ENCODE measurements at regions not wholly inside any gene's neighbourhood (a gene's known extent, or its start where the extent isn't known, plus 50 kb on each side); places are given as distances from the start of the nearest gene placed in this dataset.
A peak's percentile ranks its signal among the peaks of the same experiment; 100 is the strongest.
"Not testable (repeated sequence)": the region's sequence is repeated elsewhere in the genome, so short reads cannot be mapped to it uniquely, and the experiment has no call there.

- peak; percentile 87 for DNase-seq (ENCODE audit: low read depth)
Observed at GRCh38 chr6:137309078-137309762, 90.0 kb upstream of the IFNGR1 start.

GRCh38 chr6:137307163-137307854, 88.1 kb upstream of the IFNGR1 start:
- no peak for DNase-seq (ENCODE audit: low read depth)

- DNase-seq (ENCODE audit: low read depth) = no peak
Observed at GRCh38 chr6:137305691-137306090, 86.5 kb upstream of the IFNGR1 start.

GRCh38 chr6:137304020-137304780, 85.0 kb upstream of the IFNGR1 start:
- no peak for DNase-seq (ENCODE audit: low read depth)

GRCh38 chr6:137303441-137303840, 84.3 kb upstream of the IFNGR1 start:
- DNase-seq (ENCODE audit: low read depth) = peak; percentile 8

GRCh38 chr6:137299681-137300080, 80.5 kb upstream of the IFNGR1 start:
- DNase-seq (ENCODE audit: low read depth) = no peak

- peak; percentile 34 for DNase-seq (ENCODE audit: low read depth)
Observed at GRCh38 chr6:137297887-137298286, 78.7 kb upstream of the IFNGR1 start.

GRCh38 chr6:137292326-137292725, 73.1 kb upstream of the IFNGR1 start:
- DNase-seq (ENCODE audit: low read depth) = not testable (repeated sequence)

GRCh38 chr6:137291441-137291840, 72.3 kb upstream of the IFNGR1 start:
- DNase-seq (ENCODE audit: low read depth) = peak; percentile 65

GRCh38 chr6:137290601-137291261, 71.5 kb upstream of the IFNGR1 start:
- DNase-seq (ENCODE audit: low read depth) = no peak

- peak; percentile 61 for DNase-seq (ENCODE audit: low read depth)
Observed at GRCh38 chr6:137286916-137287315, 67.7 kb upstream of the IFNGR1 start.

GRCh38 chr6:137286368-137286767, 67.2 kb upstream of the IFNGR1 start:
- DNase-seq (ENCODE audit: low read depth) = peak; percentile 16

GRCh38 chr6:137284811-137285110, 65.6 kb upstream of the IFNGR1 start:
- DNase-seq (ENCODE audit: low read depth) = no peak

GRCh38 chr6:137283940-137284810, 65.0 kb upstream of the IFNGR1 start:
- DNase-seq (ENCODE audit: low read depth) = peak; percentile 46

GRCh38 chr6:137283080-137283479, 63.9 kb upstream of the IFNGR1 start:
- DNase-seq (ENCODE audit: low read depth) = no peak

GRCh38 chr6:137282254-137282653, 63.1 kb upstream of the IFNGR1 start:
- DNase-seq (ENCODE audit: low read depth) = no peak

GRCh38 chr6:137279279-137279678, 60.1 kb upstream of the IFNGR1 start:
- DNase-seq (ENCODE audit: low read depth) = not testable (repeated sequence)

GRCh38 chr6:137277971-137278637, 58.9 kb upstream of the IFNGR1 start:
- peak; percentile 74 for DNase-seq (ENCODE audit: low read depth)

- no peak for DNase-seq (ENCODE audit: low read depth)
Observed at GRCh38 chr6:137272403-137272802, 53.2 kb upstream of the IFNGR1 start.

- DNase-seq (ENCODE audit: low read depth) = peak; percentile 68
Observed at GRCh38 chr6:137271245-137272183, 52.3 kb upstream of the IFNGR1 start.
